NB4 (cell line): ENCODE measurements at regions not wholly inside any gene's neighbourhood (a gene's known extent, or its start where the extent isn't known, plus 50 kb on each side); places are given as distances from the start of the nearest gene placed in this dataset.

Experiments used
- POLR2A ChIP-seq: IDR thresholded peaks from 2 replicates; pipeline ENCODE4 v1.6.1; 2011; ENCODE audit warnings: mild to moderate bottlenecking; ENCODE audit not compliant: insufficient read length; ENCODE audit errors: extremely low read depth
- TF ChIP-seq, protein P1 (sequence below): IDR thresholded peaks from one replicate; pipeline ENCODE4 v1.5.1; 2012; ENCODE audit warnings: low read depth, low read length
- TF ChIP-seq, protein P2 (sequence below): IDR thresholded peaks from 2 replicates; pipeline ENCODE4 v1.6.1; 2011; ENCODE audit warnings: low read depth, low read length

DNA sequence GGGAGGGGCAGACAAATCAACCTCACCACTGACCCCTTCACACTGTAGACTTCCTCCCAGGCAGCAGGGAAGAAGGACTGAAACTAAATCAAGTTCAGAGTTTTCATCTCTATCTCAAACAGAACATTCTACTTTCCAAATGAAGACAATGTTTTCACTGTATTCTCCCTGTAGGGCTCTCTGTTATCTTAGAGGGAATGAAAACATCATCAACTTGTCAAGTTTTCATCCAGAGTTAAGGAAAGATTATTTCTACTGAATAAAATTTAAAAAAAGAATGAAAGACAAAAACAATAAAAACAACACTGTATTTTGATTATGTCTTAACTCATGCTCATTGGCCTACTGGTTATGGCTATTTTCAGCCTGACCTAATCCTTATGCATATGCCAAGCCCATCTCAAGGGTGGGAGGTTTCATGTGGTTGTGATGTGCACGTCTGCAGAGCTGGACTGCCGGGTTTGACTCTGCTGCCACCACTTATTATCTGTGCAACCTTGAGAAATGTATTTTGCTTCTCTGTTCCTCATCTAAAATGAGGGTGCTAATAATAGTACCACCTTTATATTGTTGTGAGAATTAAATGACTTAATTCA lies 152.0 kb upstream of the AVPR1A start:
- TF ChIP-seq, protein P1, sequence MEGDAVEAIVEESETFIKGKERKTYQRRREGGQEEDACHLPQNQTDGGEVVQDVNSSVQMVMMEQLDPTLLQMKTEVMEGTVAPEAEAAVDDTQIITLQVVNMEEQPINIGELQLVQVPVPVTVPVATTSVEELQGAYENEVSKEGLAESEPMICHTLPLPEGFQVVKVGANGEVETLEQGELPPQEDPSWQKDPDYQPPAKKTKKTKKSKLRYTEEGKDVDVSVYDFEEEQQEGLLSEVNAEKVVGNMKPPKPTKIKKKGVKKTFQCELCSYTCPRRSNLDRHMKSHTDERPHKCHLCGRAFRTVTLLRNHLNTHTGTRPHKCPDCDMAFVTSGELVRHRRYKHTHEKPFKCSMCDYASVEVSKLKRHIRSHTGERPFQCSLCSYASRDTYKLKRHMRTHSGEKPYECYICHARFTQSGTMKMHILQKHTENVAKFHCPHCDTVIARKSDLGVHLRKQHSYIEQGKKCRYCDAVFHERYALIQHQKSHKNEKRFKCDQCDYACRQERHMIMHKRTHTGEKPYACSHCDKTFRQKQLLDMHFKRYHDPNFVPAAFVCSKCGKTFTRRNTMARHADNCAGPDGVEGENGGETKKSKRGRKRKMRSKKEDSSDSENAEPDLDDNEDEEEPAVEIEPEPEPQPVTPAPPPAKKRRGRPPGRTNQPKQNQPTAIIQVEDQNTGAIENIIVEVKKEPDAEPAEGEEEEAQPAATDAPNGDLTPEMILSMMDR, result no peak
- TF ChIP-seq POLR2A, result no peak
- TF ChIP-seq, protein P2, sequence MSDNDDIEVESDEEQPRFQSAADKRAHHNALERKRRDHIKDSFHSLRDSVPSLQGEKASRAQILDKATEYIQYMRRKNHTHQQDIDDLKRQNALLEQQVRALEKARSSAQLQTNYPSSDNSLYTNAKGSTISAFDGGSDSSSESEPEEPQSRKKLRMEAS, result no peak
